ENCODE measurements at regions not wholly inside any gene's neighbourhood (a gene's known extent, or its start where the extent isn't known, plus 50 kb on each side); places are given as distances from the start of the nearest gene placed in this dataset.

DNA sequence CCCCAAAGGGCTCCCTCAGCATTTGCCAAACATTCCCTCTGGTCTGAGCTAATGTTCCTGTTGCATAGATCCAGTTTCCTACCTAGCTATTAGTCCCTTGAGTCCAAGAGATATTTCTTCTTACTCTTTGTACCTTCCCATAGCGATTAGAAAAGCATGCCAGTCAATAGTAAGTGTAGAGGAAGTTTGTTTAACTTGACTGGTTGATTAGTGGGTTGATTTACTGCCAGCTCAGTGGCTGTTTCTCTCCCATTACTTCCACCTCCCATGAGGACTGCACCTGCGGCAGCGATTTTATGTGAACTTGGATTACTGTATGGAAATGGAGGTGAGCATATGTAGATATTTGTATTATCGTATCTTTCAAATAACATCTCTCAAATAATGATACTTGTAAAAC is 1748.4 kb upstream of the CELF4 start:
- Mint-ChIP-seq H3K27ac (no peak overlapping the region), H3K4me3 (no peak overlapping the region), H3K27me3 (ENCODE audit: insufficient read depth, low read depth, poor library complexity) (peaks cover 1% of the 10 kb centered on the region), H3K4me1 (peaks cover 3% of the 10 kb centered on the region; the same call in 1 of the 3 replicates), H3K9me3 (peaks cover 21% of the 10 kb centered on the region), H3K36me3 (ENCODE audit: low read depth) (peaks cover 15% of the 10 kb centered on the region; the same call in 2 of the 3 replicates)
- Histone ChIP-seq H3K4me2 (no peak overlapping the region), H3K4me1 (ENCODE audit: insufficient read depth) (peaks cover 15% of the 10 kb centered on the region; the same call in 1 of the 2 replicates), H3K4me3 (no peak overlapping the region), H3F3A (replicated peaks; ENCODE audit: low read depth) (no peaks in the 10 kb centered on the region), H3K9me2 (ENCODE audit: insufficient read depth) (no peaks in the 10 kb centered on the region), H4K20me1 (replicated peaks; ENCODE audit: insufficient read depth) (no peaks in the 10 kb centered on the region), H3K36me3 (ENCODE audit: insufficient read depth) (no peaks in the 10 kb centered on the region; the same call in 1 of the 2 replicates), H3K27me3 (ENCODE audit: insufficient read depth) (no peaks in the 10 kb centered on the region), H3K27ac (ENCODE audit: low read depth) (no peak overlapping the region), H2AFZ (no peak overlapping the region), H3K79me2 (replicated peaks; ENCODE audit: insufficient read depth) (no peaks in the 10 kb centered on the region)
- TF ChIP-seq ZNF331 (CRISPR knock-in tag; IDR thresholded peaks at IDR 0.05; ENCODE audit: low read depth) (no peak), EZH2phosphoT487 (IDR thresholded peaks at IDR 0.05; ENCODE audit: unreplicated experiment) (no peak), NANOG (IDR thresholded peaks at IDR 0.05; ENCODE audit: borderline replicate concordance) (no peak), POLR2AphosphoS5 (IDR thresholded peaks at IDR 0.05; ENCODE audit: low read depth) (no peak), EZH2 (IDR thresholded peaks at IDR 0.05; ENCODE audit: low read depth, unreplicated experiment) (no peak), JUNB (IDR thresholded peaks at IDR 0.05; ENCODE audit: unreplicated experiment) (no peak), ZNF114 (CRISPR knock-in tag; IDR thresholded peaks at IDR 0.05) (no peak), CREB1 (CRISPR knock-in tag; IDR thresholded peaks at IDR 0.05; ENCODE audit: low read depth) (no peak), STAT1 (IDR thresholded peaks at IDR 0.05; ENCODE audit: unreplicated experiment) (no peak)
- TF ChIP-seq, protein P1, sequence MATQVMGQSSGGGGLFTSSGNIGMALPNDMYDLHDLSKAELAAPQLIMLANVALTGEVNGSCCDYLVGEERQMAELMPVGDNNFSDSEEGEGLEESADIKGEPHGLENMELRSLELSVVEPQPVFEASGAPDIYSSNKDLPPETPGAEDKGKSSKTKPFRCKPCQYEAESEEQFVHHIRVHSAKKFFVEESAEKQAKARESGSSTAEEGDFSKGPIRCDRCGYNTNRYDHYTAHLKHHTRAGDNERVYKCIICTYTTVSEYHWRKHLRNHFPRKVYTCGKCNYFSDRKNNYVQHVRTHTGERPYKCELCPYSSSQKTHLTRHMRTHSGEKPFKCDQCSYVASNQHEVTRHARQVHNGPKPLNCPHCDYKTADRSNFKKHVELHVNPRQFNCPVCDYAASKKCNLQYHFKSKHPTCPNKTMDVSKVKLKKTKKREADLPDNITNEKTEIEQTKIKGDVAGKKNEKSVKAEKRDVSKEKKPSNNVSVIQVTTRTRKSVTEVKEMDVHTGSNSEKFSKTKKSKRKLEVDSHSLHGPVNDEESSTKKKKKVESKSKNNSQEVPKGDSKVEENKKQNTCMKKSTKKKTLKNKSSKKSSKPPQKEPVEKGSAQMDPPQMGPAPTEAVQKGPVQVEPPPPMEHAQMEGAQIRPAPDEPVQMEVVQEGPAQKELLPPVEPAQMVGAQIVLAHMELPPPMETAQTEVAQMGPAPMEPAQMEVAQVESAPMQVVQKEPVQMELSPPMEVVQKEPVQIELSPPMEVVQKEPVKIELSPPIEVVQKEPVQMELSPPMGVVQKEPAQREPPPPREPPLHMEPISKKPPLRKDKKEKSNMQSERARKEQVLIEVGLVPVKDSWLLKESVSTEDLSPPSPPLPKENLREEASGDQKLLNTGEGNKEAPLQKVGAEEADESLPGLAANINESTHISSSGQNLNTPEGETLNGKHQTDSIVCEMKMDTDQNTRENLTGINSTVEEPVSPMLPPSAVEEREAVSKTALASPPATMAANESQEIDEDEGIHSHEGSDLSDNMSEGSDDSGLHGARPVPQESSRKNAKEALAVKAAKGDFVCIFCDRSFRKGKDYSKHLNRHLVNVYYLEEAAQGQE (IDR thresholded peaks at IDR 0.05; ENCODE audit: unreplicated experiment) = no peak
- TF ChIP-seq, protein P2, sequence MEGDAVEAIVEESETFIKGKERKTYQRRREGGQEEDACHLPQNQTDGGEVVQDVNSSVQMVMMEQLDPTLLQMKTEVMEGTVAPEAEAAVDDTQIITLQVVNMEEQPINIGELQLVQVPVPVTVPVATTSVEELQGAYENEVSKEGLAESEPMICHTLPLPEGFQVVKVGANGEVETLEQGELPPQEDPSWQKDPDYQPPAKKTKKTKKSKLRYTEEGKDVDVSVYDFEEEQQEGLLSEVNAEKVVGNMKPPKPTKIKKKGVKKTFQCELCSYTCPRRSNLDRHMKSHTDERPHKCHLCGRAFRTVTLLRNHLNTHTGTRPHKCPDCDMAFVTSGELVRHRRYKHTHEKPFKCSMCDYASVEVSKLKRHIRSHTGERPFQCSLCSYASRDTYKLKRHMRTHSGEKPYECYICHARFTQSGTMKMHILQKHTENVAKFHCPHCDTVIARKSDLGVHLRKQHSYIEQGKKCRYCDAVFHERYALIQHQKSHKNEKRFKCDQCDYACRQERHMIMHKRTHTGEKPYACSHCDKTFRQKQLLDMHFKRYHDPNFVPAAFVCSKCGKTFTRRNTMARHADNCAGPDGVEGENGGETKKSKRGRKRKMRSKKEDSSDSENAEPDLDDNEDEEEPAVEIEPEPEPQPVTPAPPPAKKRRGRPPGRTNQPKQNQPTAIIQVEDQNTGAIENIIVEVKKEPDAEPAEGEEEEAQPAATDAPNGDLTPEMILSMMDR (conservative IDR thresholded peaks at IDR 0.05; ENCODE audit: low read depth in 2 of 2) = no peak
- TF ChIP-seq, protein P3, sequence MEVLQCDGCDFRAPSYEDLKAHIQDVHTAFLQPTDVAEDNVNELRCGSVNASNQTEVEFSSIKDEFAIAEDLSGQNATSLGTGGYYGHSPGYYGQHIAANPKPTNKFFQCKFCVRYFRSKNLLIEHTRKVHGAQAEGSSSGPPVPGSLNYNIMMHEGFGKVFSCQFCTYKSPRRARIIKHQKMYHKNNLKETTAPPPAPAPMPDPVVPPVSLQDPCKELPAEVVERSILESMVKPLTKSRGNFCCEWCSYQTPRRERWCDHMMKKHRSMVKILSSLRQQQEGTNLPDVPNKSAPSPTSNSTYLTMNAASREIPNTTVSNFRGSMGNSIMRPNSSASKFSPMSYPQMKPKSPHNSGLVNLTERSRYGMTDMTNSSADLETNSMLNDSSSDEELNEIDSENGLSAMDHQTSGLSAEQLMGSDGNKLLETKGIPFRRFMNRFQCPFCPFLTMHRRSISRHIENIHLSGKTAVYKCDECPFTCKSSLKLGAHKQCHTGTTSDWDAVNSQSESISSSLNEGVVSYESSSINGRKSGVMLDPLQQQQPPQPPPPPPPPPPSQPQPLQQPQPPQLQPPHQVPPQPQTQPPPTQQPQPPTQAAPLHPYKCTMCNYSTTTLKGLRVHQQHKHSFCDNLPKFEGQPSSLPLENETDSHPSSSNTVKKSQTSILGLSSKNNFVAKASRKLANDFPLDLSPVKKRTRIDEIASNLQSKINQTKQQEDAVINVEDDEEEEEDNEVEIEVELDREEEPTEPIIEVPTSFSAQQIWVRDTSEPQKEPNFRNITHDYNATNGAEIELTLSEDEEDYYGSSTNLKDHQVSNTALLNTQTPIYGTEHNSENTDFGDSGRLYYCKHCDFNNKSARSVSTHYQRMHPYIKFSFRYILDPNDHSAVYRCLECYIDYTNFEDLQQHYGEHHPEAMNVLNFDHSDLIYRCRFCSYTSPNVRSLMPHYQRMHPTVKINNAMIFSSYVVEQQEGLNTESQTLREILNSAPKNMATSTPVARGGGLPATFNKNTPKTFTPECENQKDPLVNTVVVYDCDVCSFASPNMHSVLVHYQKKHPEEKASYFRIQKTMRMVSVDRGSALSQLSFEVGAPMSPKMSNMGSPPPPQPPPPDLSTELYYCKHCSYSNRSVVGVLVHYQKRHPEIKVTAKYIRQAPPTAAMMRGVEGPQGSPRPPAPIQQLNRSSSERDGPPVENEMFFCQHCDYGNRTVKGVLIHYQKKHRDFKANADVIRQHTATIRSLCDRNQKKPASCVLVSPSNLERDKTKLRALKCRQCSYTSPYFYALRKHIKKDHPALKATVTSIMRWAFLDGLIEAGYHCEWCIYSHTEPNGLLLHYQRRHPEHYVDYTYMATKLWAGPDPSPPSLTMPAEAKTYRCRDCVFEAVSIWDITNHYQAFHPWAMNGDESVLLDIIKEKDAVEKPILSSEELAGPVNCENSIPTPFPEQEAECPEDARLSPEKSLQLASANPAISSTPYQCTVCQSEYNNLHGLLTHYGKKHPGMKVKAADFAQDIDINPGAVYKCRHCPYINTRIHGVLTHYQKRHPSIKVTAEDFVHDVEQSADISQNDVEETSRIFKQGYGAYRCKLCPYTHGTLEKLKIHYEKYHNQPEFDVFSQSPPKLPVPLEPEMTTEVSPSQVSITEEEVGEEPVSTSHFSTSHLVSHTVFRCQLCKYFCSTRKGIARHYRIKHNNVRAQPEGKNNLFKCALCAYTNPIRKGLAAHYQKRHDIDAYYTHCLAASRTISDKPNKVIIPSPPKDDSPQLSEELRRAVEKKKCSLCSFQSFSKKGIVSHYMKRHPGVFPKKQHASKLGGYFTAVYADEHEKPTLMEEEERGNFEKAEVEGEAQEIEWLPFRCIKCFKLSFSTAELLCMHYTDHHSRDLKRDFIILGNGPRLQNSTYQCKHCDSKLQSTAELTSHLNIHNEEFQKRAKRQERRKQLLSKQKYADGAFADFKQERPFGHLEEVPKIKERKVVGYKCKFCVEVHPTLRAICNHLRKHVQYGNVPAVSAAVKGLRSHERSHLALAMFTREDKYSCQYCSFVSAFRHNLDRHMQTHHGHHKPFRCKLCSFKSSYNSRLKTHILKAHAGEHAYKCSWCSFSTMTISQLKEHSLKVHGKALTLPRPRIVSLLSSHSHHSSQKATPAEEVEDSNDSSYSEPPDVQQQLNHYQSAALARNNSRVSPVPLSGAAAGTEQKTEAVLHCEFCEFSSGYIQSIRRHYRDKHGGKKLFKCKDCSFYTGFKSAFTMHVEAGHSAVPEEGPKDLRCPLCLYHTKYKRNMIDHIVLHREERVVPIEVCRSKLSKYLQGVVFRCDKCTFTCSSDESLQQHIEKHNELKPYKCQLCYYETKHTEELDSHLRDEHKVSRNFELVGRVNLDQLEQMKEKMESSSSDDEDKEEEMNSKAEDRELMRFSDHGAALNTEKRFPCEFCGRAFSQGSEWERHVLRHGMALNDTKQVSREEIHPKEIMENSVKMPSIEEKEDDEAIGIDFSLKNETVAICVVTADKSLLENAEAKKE (CRISPR knock-in tag; IDR thresholded peaks at IDR 0.05) = no peak
- TF ChIP-seq, protein P4, sequence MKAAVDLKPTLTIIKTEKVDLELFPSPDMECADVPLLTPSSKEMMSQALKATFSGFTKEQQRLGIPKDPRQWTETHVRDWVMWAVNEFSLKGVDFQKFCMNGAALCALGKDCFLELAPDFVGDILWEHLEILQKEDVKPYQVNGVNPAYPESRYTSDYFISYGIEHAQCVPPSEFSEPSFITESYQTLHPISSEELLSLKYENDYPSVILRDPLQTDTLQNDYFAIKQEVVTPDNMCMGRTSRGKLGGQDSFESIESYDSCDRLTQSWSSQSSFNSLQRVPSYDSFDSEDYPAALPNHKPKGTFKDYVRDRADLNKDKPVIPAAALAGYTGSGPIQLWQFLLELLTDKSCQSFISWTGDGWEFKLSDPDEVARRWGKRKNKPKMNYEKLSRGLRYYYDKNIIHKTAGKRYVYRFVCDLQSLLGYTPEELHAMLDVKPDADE (IDR thresholded peaks at IDR 0.05) = no peak
- ATAC-seq (no peak), DNase-seq (ENCODE audit: low spot score) (no peak)

Measured in GM23338 (cell line).